ENCODE measurements at regions not wholly inside any gene's neighbourhood (a gene's known extent, or its start where the extent isn't known, plus 50 kb on each side); places are given as distances from the start of the nearest gene placed in this dataset.
A peak's percentile ranks its signal among the peaks of the same experiment; 100 is the strongest.
"Not testable (repeated sequence)": the region's sequence is repeated elsewhere in the genome, so short reads cannot be mapped to it uniquely, and the experiment has no call there.

DNA sequence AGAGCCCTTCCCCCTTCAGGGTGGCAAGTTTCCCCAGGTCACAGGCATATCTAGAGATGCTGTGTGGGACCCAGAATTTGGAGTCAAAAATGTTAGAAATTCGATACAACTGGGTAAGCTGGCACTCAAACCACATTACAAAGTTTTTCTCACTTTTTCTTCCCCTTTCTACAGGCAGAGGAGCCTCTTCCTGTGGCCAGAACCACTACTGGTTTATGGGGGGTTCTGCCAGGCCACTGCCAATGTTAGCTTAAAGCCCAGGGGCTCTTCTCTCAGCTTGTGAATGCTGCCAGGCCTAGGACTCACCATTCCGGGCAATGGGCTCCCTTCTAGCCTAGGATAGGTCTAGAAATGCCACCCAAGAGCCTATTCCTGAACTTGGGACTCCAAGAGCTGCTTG lies 617.9 kb upstream of the PHF14 start:
- no peak for DNase-seq

DNA sequence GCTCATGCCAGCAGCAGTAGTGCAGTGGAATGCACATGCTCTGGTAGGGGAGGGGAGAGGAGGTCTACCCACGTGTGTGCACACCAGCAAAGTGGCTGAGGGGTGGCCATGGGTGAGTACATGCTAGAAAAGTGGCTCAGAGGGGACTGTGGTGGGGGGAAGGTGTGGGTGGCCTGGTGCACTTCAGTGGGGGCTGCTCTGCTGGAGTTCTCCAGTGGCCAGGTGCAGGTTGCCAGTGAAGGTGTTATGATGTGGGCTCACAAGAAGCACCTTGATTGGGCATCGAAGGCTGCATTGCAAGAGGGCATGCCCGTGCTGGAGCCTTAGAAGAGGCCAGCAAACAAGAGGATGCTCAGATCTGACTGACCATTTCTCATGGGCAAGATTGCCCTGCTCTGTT lies 613.6 kb upstream of the PHF14 start:
- no peak for DNase-seq

DNA sequence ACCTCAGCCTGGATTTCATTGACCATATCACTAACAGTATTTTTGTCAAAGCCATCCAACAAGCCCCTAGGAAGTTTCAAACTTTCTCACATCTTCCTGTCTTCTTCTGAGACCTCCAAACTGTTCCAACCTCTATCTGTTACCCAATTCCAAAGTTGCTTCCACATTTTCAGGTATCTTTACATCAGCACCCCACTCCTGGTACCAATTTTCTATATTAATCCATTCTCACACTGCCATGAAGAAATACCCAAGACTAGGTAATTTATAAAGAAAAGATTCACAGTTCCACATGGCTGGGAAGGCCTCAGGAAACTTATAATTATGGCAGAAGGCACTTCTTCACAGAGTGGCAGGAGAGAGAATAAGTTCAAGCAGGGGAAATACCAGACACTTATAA lies 571.9 kb upstream of the PHF14 start:
- DNase-seq = no peak

DNA sequence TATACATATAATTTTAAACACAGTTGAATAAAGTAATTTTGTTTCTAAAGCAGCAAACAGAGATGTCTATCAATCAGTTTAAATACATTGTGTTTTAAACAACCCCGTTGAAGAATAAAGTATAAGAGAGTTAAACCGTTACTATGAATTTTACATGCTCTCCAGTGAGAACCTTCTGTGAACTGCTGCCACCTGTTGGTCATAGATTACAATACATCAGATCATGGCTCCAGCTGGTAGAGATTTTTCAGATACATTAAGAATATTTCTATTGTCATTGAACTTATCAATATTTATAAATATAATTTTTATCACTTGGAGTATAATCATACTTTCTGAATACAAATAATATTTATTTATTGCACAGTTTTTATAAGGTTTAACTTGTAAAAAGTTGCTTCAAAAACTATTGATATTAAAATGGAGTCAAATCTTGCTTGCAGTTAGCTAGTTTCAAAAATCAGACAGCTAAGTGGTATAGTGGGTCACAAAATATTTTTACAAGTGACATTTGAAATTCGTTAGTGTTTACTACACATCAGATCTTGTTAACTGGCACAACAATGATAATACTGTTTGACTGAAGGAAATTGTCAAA lies 561.2 kb upstream of the PHF14 start:
- peak; percentile 9 for DNase-seq

DNA sequence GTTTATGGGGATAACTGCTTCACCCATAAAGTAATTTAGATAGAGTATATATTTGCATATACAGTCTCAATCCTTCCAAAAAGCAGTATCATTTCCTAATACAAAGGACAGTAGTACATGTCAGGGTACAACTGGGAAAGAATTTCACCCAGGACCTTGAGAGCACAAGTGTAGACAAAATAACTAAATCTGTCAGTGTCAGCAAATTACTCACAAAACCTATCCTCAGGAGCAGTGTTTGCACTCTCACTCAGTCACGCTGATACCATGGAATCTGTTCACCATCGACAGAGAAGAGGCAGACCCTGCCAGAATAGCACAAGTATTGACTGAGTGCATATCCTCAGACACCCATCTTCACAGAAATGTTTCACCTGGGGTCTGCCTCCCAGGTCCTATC lies 554.7 kb upstream of the PHF14 start:
- DNase-seq = no peak

DNA sequence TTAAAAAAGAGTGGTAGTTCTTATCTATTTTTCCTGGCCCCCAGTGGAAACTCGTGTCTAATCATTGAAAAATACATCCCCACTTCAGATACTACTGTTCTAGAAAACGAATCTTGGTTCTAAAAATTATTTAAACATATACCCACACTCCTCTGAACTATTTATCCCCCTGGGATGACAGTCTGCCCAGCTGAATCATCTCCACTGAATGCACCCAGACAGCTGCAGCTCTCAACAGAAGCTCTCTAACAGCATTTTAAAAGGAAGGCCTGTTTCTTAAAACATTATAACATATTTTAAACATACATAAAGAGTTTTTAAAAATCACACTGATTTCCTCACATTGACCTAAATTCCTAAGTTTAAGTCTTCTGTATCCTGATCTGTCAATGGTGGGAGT lies 544.6 kb upstream of the PHF14 start:
- no peak for DNase-seq

DNA sequence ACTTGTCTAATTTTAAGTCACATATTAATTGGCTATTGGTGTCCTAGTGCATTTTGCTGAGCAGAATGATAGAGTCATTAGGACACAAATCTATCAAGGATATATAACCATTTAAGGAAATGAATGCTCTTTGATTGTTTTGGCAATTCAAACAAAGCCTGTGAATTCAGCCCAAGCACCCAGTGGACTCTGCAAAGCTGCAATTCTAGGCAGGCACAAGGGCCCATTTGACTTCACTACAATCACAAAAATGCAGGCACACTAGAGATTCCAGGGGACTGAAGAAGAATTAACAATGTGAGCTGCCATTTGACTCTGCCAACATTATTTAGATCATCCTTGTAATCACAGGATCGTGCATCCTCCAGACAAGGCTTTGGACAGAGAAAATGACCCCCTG lies 544.2 kb upstream of the PHF14 start:
- DNase-seq = no peak

DNA sequence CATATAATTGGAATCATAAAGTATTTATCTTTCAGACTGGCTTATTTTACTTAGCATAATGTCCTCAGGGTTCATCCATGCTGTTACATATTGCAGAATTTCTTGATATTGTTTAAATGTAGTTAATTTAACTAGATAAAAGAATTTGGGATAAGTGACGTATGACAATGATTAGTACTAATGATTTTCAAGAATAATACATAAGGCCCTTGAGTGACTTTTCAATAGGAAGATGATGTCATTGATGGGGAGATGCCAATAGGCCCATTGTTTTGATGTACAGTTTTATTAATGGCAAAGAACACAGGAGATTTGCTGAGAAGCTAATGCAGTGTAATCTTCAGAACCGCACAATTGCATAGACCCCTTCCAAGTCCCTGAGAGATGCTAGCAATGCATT lies 537.4 kb upstream of the PHF14 start:
- no peak for DNase-seq

DNA sequence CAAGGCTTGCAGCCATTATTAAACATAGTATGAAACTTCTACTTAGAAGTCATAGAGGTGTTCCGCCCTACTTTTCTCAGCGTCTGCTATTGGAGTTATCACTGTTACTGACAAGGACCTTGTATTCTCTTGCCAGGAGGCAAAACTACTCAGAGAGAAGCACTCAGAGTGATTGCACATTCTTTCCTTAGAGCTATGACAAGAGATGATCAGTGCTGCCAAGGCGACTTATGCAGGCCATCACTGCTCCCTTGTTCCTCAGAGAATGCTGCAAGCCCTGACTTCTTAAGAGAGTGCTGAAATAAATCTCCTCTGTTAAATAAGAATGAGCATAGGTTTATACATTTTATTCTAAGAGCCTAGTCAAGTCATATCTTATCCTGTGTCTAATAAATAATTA lies 534.6 kb upstream of the PHF14 start:
- no peak for DNase-seq

DNA sequence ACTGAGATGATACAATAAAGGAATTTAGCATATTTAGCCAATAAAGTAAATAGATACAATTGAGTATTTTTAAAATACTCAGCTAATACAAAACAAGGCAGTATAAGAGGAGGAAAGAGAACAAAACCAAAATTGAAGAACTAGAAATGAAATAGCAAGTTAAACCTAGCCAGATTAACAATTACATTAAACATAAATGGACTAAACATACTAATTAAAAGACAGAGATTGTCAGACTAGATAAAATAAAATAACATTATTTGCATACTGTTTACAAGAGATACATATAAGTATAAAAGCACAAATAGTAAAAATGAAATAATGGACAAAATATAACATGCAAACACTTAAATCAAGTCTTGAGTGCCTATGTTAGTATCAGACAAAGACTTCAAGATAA lies 517.7 kb upstream of the PHF14 start:
- DNase-seq = no peak

DNA sequence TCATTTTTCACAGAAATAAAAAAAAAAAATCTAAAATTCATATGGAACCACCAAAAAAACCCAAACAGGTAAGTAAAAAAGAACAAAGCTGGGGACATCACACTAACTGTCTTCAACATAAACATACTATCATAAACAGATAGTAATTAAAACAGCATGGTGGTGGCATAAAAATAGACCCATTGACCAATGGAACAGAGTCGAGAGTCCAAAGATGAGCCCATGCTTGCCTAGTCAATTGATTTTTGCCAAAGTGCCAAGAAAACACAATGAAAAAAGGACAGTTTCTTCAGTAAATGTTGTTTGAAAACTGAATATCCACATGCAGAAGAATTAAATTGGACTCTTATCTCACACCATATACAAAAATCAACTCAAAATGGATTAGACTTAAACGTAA lies 513.2 kb upstream of the PHF14 start:
- no peak for DNase-seq

DNA sequence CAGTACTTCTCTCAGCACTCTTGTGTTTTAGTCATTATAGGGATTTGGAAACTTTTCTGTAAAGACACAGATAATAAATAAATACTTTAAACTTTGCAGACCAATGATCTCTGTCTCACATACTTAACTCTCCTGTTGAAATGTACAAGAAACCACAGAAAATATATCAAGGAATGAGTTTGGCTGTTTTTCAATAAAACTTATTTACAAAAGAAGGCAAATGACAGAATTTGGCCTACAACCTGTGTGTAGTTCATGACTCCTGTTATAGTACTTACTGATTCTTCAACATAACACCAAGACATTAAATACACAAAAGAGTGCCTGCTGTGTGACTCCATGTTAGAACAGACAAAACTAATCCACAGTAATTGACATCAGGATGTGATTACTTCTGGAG lies 510.0 kb upstream of the PHF14 start:
- DNase-seq = no peak

DNA sequence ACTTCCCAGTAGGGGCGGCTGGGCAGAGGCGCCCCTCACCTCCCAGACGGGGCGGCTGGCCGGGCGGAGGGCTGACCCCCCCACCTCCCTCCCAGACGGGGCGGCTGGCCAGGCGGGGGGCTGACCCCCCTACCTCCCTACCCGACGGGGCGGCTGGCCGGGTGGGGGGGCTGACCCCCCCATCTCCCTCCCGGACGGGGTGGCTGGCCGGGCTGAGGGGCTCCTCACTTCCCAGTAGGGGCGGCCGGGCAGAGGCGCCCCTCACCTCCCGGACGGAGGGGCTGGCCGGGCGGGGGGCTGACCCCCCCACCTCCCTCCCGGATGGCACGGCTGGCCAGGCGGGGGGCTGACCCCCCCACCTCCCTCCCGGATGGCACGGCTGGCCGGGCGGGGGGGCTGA lies 508.1 kb upstream of the PHF14 start:
- DNase-seq = not testable (repeated sequence)

DNA sequence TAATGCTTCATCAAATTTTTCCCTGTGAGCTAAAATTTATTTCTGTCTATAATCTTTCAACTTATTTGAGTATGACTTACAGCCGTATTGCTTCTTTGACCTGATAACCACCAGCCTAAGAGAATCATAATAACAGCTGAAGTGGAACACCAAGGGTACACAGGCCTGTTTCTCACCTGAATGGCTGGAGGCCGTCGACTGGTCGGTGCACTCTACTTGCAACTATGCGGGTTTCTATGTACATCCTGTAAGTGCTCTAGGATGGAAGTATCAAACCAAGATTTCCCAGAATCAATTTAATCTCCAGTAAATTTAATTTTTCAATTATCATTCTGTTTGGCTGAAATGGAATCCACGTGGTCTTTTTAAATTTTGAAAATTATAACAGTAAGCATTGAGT lies 504.8 kb upstream of the PHF14 start:
- DNase-seq = no peak

DNA sequence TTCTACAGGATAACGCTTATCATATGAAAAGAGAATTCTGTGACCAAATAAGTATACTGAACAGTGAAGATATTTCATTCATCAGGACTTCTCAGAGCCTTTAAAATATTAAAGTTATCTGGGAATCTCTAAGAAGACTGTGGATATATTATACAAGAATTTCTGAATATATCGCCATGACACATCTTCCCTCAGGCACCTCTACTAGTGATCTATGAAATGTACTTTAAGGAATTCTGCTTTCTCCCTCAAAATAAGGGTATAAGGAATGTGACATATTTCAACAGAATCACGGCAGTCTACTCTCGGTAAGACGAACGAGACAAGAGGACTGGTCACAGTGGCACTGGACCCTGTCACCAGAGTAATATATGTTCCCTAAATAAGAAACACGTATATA lies 504.2 kb upstream of the PHF14 start:
- no peak for DNase-seq

DNA sequence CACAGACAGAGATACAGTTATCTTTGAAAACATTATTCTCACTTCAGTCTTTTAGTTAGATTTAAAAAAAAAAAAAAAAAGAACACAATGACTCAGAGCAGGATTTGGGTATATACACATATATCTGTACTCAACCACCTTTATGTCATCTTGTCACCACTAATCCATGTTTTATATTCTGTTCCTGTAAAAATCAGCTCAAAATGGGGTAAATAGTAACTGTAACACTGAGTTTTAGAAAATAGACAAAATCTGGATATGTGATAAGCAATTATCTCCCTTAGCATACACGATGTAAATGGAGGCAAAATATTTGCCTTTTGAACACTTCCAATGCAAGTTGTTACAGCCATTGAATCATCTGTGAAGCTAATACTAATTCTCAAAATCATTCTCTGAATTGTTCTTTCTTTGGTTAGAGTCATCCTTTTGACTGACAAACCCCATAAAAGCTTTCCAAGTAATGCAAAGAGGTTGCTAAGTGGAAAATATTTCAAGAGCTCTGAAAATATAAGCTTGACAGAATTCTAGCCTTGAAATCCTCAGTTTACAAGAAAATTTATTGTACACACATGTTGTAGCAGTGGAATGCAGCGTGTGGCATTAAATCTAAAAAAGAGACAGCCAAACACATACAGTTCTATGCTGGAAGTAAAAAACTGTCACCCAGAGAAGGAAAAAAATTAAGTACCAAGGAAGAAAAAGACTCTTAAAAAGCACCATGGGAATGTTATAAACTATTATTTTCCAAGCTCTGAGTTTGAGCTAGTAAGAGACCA lies 502.2 kb upstream of the PHF14 start:
- no peak for DNase-seq

DNA sequence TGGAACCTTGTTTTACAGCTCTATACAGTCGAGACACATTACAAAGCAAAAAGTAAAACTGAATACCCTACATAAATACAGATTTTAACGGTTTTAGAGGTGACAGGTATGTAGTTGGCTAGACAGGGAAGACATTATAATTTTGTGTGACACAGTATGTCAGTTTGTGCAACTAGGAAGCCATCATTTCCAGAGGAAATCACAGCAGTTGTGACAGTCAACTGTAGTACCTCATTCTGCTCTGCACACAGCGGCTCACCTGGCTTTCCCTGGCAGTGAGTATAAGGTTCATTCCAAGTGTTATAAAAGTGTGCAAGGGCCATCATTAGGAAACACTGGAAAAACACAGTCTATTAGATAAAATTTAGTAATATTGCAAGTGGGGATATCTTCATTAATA lies 501.6 kb upstream of the PHF14 start:
- no peak for DNase-seq

DNA sequence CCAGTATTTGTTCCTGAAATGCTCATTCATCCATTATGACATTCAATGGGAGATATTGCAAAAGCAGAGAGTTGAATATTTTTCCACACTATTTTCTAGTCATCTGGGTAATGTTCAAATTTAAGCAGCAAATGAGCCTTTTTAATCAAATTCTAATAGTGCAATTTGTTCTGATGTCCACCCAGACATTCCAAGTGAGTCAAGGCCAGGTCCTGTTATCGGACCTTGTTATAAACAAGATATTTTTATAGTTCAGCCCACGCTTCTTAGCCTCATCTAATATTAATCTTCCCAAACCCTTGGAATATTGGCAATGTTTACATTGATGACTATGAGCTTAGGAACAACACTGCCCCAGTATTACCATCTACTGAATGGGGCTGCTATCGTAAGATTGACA lies 500.1 kb upstream of the PHF14 start:
- DNase-seq = no peak

DNA sequence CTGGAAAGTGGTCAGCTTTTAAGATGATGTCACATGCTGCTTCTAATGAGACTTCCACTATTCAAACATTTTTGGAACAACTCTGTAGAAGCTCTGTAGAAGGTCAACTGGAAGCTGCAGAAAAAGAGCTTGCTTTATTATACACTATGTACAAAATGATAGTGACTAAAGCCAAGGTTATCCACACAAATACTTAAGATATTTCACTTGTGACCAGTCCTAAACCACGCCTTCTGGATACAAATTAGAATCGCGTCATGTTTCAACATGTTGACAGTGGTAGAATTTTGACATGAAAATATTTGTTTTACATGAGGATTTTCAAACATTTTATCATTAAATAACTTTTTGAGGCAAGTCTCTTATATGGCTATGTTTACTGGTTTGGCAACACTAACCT lies 499.6 kb upstream of the PHF14 start:
- no peak for DNase-seq

DNA sequence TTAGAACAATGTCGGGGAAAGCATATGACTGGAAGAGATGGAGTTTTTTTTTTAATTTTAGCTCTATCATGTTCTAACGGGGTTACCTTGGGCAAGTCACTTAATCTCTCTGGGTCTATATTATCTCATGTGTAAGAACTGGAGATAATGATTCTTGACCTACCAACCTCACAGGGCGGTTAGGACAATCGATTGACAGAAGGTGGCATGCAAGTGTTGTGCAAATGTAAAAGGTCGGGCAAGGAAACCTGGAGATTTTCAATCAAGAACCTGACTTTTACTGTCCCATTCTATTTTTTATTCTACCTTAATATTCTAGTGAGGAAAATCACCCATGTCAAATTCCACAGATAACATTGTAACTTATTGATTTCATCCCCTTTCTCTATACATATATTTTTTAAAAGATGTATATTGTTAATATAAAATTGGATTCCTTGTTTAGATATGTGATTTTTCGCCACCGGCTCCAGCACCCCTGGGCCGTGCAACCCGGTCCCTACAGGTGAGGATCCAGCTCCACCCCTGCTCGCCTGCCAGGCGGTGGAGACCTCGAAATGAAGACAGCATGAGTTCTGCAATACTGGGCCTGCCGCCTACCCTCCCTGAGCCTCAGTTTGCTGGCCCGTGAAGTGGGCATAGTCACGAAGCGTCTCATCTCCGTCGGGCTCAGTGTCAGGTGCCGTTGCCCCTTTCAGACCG lies 497.6 kb upstream of the PHF14 start:
- no peak for DNase-seq

DNA sequence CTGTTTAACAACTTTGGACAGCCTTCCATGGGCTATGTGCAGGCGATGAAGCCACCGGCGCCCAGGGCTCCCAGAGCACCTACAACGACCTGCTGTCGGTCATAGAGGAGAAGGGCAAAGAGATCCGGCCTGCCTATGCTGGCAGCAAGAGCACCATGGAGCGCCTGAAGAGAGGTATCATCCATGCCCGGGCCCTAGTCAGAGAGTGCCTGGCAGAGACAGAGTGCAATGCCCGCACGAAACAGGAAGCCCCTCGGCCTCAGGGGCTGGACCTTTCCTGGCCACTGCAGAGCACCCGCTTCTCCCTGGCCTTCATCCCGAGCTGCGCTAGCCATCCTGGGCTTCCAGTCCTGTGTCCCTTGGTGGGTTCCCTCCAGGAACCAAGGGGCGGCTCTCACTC lies 497.0 kb upstream of the PHF14 start:
- no peak for DNase-seq

DNA sequence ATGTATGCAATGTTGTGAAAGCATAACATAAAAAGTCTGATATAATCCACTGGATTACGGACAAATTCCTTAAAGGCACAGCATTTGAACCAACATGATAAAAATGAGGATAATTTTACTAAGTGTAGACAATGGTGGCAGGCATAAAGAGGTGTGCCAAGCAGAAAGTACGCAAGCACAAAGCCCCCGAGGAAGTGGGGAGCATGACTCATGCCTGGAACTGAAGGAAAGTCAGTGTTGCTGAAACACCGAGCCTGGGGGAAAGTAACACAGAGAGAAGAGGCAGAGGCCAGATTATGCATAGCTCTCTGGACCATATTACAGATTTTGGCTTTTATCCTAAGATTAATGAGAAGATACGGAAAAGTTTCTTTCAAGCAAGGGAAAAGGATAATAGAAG lies 490.0 kb upstream of the PHF14 start:
- DNase-seq = no peak

DNA sequence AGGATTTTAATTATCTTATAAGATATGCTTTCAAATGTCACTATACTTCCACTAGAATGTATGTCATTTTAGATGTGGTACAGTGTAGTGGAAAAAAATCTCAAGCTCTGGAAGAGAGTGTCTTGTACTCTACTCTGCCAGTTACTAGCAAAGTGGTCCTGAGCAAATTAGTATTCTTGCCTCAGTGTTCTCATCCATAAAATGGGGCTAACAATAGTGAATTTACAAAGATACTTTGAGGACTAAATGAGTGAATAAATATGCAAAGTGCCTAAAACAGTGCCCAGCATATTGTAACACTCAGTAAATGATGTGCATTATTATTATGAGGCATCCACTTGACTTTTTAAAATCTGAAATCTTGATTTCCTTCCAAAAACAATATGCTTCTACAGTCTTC lies 488.9 kb upstream of the PHF14 start:
- DNase-seq = no peak

DNA sequence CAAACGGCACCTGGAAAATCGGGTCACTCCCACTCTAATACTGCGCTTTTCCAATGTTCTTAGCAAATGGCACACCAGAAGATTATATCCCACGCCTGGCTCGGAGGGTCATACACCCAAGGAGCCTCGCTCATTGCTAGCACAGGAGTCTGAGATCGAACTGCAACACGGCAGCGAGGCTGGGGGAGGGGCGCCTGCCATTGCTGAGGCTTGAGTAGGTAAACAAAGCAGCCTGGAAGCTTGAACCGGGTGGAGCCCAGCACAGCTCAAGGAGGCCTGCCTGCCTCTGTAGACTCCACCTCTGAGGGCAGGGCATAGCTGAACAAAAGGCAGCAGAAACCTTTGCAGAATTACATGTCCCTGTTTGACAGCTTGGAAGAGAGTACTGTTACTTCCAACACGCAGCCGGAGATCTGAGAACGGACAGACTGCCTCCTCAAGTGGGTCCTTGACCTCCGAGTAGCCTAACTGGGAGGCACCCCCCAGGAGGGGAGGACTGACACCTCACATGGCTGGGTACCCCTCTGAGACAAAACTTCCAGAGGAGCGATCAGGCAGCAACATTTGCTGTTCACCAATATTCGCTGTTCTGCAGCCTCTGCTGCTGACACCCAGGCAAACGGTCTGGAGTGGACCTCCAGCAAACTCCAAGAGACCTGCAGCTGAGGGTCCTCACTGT lies 472.3 kb upstream of the PHF14 start:
- not testable (repeated sequence) for DNase-seq

All from NCI-H2029 treated with DMSO at 0.1 percent for 48 hours (cell line).